ENCODE measurements at regions not wholly inside any gene's neighbourhood (a gene's known extent, or its start where the extent isn't known, plus 50 kb on each side); places are given as distances from the start of the nearest gene placed in this dataset.

GRCh38 chr13:59201841-59202240 is 961.9 kb downstream of the DIAPH3 start:
- TF ChIP-seq, protein P1, sequence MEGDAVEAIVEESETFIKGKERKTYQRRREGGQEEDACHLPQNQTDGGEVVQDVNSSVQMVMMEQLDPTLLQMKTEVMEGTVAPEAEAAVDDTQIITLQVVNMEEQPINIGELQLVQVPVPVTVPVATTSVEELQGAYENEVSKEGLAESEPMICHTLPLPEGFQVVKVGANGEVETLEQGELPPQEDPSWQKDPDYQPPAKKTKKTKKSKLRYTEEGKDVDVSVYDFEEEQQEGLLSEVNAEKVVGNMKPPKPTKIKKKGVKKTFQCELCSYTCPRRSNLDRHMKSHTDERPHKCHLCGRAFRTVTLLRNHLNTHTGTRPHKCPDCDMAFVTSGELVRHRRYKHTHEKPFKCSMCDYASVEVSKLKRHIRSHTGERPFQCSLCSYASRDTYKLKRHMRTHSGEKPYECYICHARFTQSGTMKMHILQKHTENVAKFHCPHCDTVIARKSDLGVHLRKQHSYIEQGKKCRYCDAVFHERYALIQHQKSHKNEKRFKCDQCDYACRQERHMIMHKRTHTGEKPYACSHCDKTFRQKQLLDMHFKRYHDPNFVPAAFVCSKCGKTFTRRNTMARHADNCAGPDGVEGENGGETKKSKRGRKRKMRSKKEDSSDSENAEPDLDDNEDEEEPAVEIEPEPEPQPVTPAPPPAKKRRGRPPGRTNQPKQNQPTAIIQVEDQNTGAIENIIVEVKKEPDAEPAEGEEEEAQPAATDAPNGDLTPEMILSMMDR (IDR thresholded peaks at IDR 0.05; ENCODE audit: low read length): no peak
- no peak for TF ChIP-seq EZH2 (optimal IDR thresholded peaks at IDR 0.05; ENCODE audit: low read depth, low read length)
- TF ChIP-seq EZH2phosphoT487 (IDR thresholded peaks at IDR 0.05; ENCODE audit: low read length): no peak
